NCI-H2196 treated with DMSO at 0.1 percent for 48 hours (cell line): ENCODE measurements at regions not wholly inside any gene's neighbourhood (a gene's known extent, or its start where the extent isn't known, plus 50 kb on each side); places are given as distances from the start of the nearest gene placed in this dataset.

Experiments
- DNase-seq: peaks from one replicate; lab custom pipeline; 2025; ENCODE audit not compliant: unreplicated experiment; lab: John Stamatoyannopoulos, UW

GRCh38 chr21:32184065-32184464, 94.8 kb downstream of the MIS18A start:
- DNase-seq: no peak

- DNase-seq: no peak
Measured at GRCh38 chr21:32183396-32183795, 95.5 kb downstream of the MIS18A start.

GRCh38 chr21:32182449-32182848, 96.4 kb downstream of the MIS18A start:
- no peak for DNase-seq

- DNase-seq: no peak
Measured at GRCh38 chr21:32181457-32181856, 97.4 kb downstream of the MIS18A start.

- no peak for DNase-seq
Measured at GRCh38 chr21:32174819-32175218, 104.0 kb downstream of the MIS18A start.

- no peak for DNase-seq
Measured at GRCh38 chr21:32173121-32173724, 105.6 kb downstream of the MIS18A start.

- DNase-seq: no peak
Measured at GRCh38 chr21:32172106-32172505, 106.7 kb downstream of the MIS18A start.

GRCh38 chr21:32167513-32167912, 111.3 kb downstream of the MIS18A start:
- no peak for DNase-seq

GRCh38 chr21:32163386-32163785, 115.5 kb downstream of the MIS18A start:
- no peak for DNase-seq

GRCh38 chr21:32162727-32163320, 116.0 kb downstream of the MIS18A start:
- DNase-seq: no peak

- DNase-seq: no peak
Measured at GRCh38 chr21:32155226-32155625, 123.6 kb downstream of the MIS18A start.

- no peak for DNase-seq
Measured at GRCh38 chr21:32147041-32147440, 131.8 kb downstream of the MIS18A start.

GRCh38 chr21:32144851-32145250, 134.0 kb downstream of the MIS18A start:
- no peak for DNase-seq

- DNase-seq: no peak
Measured at GRCh38 chr21:32143241-32143939, 135.5 kb downstream of the MIS18A start.

GRCh38 chr21:32141318-32141633, 137.6 kb downstream of the MIS18A start:
- DNase-seq: no peak

GRCh38 chr21:32140604-32141317, 138.1 kb downstream of the MIS18A start:
- no peak for DNase-seq

- no peak for DNase-seq
Measured at GRCh38 chr21:32140151-32140550, 138.7 kb downstream of the MIS18A start.

- DNase-seq: no peak
Measured at GRCh38 chr21:32138658-32139057, 140.2 kb downstream of the MIS18A start.

- no peak for DNase-seq
Measured at GRCh38 chr21:32137931-32138330, 140.9 kb downstream of the MIS18A start.

- DNase-seq: no peak
Measured at GRCh38 chr21:32137266-32137665, 141.6 kb downstream of the MIS18A start.

GRCh38 chr21:32136546-32136945, 142.3 kb downstream of the MIS18A start:
- DNase-seq: no peak
